ENCODE measurements at regions not wholly inside any gene's neighbourhood (a gene's known extent, or its start where the extent isn't known, plus 50 kb on each side); places are given as distances from the start of the nearest gene placed in this dataset.

GRCh38 chr5:112642885-112643284 is 94.8 kb upstream of the APC start:
- TF ChIP-seq CTCF (IDR thresholded peaks at IDR 0.05; ENCODE audit: low read depth, low read length), result no peak
- in situ Hi-C loops (cut with HindIII; ENCODE audit: low sequenced_read_pairs), result no loop called here
- DNase-seq (ENCODE audit: low read depth, low spot score), result no peak

DNA sequence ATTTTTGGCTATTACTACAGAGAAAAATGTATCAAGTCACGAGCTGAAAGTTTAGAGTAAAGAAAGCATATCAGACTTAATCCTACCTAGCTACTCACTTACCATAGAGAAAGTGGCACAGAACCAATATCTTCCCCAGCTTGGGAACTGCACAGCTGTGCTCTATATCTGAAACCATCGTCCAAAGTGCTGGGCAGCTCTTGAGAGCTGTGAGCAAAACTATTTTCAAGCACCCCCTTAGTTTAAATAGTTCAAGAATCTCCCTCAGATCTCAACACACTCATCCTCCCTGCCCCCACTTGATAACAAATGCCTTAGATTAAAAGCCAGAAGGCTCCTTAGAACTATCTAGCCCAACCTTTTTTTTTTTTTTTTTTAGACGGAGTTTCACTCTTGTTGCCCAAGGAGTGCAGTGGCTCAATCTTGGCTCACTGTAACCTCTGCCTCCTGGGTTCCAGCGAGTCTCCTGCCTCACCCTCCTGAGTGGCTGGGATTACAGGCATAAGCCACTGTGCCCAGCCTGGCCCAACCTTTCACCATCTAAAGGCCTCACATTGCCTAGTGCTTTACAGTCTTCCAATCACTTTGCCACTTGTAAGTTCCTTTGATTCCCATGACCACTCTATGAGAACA is 94.2 kb upstream of the APC start:
- TF ChIP-seq CTCF (IDR thresholded peaks at IDR 0.05; ENCODE audit: low read depth, low read length), result no peak
- DNase-seq (ENCODE audit: low read depth, low spot score), result no peak
- H3K4me3 ChIP-seq (ENCODE audit: low read depth, low read length), result no peak overlapping the region
- in situ Hi-C loops (cut with HindIII; ENCODE audit: low sequenced_read_pairs), result no loop called here

More at GRCh38 chr5:112642885-112643284, 94.8 kb upstream of the APC start:
- no peak overlapping the region for H3K4me3 ChIP-seq (ENCODE audit: low read depth, low read length)

- H3K4me3 ChIP-seq (ENCODE audit: low read depth, low read length), result no peak overlapping the region
- no peak for TF ChIP-seq CTCF (IDR thresholded peaks at IDR 0.05; ENCODE audit: low read depth, low read length)
- no peak for DNase-seq (ENCODE audit: low read depth, low spot score)
- in situ Hi-C loops (cut with HindIII; ENCODE audit: low sequenced_read_pairs), result no loop called here
These were observed 91.3 kb upstream of the APC start for GRCh38 chr5:112646139-112646936.

- in situ Hi-C loops (cut with HindIII; ENCODE audit: low sequenced_read_pairs), result no loop called here
- no peak for TF ChIP-seq CTCF (IDR thresholded peaks at IDR 0.05; ENCODE audit: low read depth, low read length)
- H3K4me3 ChIP-seq (ENCODE audit: low read depth, low read length), result no peak overlapping the region
- no peak for DNase-seq (ENCODE audit: low read depth, low spot score)
These were observed 90.3 kb upstream of the APC start for GRCh38 chr5:112647428-112647827.

DNA sequence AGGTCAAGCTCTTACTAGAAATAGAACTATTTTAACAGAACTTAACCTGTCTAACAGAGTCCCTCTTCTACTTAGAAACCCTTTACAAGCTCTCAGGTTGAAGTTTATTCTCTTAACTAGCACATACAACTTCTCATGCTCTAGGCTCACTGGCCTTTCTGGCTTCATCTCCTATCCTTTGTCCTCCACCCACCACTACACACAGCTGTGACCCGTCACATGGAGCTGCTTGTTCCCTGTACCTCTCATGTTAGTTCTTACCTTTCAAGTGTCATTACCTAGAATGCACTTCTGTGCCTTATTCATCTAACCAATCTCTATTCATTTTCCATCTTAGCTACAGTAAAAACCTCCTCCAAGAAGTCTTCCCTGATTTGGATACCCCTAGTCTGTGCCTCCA is 89.4 kb upstream of the APC start:
- no peak for TF ChIP-seq CTCF (IDR thresholded peaks at IDR 0.05; ENCODE audit: low read depth, low read length)
- no peak for DNase-seq (ENCODE audit: low read depth, low spot score)
- no peak overlapping the region for H3K4me3 ChIP-seq (ENCODE audit: low read depth, low read length)
- in situ Hi-C loops (cut with HindIII; ENCODE audit: low sequenced_read_pairs), result no loop called here

- TF ChIP-seq CTCF (IDR thresholded peaks at IDR 0.05; ENCODE audit: low read depth, low read length), result no peak
- no peak overlapping the region for H3K4me3 ChIP-seq (ENCODE audit: low read depth, low read length)
- DNase-seq (ENCODE audit: low read depth, low spot score), result no peak
- in situ Hi-C loops (cut with HindIII; ENCODE audit: low sequenced_read_pairs), result no loop called here
These were observed 87.8 kb upstream of the APC start for GRCh38 chr5:112649882-112650281.
